Spinal cord (tissue), 9 donors: ENCODE measurements at regions not wholly inside any gene's neighbourhood (a gene's known extent, or its start where the extent isn't known, plus 50 kb on each side); places are given as distances from the start of the nearest gene placed in this dataset.
A peak's percentile ranks its signal among the peaks of the same experiment; 100 is the strongest.

Experiments
- DNase-seq, 6 donors: peaks; one replicate each; pipeline versions ENCODE4 v3.0.0 to v3.0.0-alpha.2; 2013 to 2015; ENCODE audit warnings: low spot score in 6 of 6, low read depth in 4 of 6
- H3K27ac ChIP-seq: one replicate; pipeline ENCODE4 v1.5.1; 2013; ENCODE audit warnings: low read depth, low read length, control low read depth
- H3K27me3 ChIP-seq: one replicate; pipeline ENCODE4 v1.6.1; 2013; ENCODE audit warnings: low read length; ENCODE audit not compliant: control insufficient read depth, insufficient read depth
- H3K36me3 ChIP-seq: one replicate; pipeline ENCODE4 v1.6.1; 2013; ENCODE audit warnings: low read length; ENCODE audit not compliant: control insufficient read depth, insufficient read depth
- H3K4me1 ChIP-seq: one replicate; pipeline ENCODE4 v1.6.1; 2013; ENCODE audit warnings: low read length; ENCODE audit not compliant: control insufficient read depth, insufficient read depth
- H3K4me3 ChIP-seq: one replicate; pipeline ENCODE4 v1.5.1; 2013; ENCODE audit warnings: low read depth, low read length, control low read depth
- H3K9me3 ChIP-seq: one replicate; pipeline ENCODE4 v1.6.1; 2013; ENCODE audit warnings: low read length; ENCODE audit not compliant: control insufficient read depth, insufficient read depth
- WGBS: methylation state at CpG from one replicate; pipeline ENCODE4 v1.1.5; 2013; ENCODE audit warnings: missing lambda C conversion rate; ENCODE audit not compliant: insufficient coverage; 5-methylcytosine and 5-hydroxymethylcytosine counted together
- donor health status: healthy.

DNA sequence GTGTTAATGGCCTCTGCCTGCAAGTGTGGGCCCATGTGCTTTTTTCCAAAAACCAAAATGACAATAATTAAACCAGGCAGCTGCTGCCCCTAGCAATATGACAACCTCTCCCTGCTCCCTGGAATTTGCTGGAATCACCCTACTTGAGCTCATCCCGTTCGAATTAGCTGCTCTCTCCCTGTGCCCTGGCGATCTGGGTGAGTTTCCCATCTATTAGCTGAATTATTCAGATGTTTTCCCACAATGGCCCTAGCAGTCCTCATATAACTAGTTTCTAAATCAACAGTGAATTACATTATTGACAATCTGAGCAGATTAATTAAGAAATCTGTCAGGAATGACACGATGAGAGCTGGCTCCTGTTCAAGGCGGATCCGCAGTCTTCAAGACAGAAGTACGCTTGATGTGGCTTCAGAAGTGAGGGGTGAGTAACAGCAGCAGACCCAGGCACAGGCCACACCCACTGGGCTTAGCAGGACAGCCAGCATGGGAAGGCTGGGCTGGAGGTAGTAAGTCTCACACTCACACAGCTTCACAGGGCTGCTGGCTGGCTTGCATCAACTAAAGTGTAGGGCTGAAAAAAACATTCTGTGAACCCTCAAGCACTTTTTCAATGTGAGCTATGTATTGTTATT lies 366.2 kb upstream of the ID2 start:
- 75% methylated on average over 6 of the region's 7 CpGs for WGBS
- Histone ChIP-seq H3K27ac (no peak overlapping the region), H3K9me3 (no peaks in the 10 kb centered on the region), H3K36me3 (no peaks in the 10 kb centered on the region), H3K27me3 (no peaks in the 10 kb centered on the region), H3K4me1 (no peaks in the 10 kb centered on the region), H3K4me3 (no peak overlapping the region)
- peak in 1 of 6 donors; percentile 32 for DNase-seq

DNA sequence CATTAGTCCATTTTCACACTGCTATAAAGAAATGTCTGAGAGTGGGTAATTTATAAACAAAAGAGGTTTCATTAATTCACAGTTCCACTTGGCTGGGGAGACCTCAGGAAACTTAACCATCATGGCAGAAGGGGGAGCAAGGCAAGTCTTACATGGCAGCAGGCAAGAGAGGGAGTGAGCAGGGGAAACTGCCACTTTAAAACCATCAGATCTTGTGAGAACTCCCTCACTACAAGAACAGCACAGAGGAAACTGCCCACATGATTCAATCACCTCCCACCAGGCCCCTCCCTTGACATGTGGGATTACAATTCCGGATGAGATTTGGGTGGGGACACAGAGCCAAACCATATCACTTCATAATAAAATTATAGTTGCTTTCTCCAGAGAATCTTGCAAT lies 365.5 kb upstream of the ID2 start:
- H3K9me3 ChIP-seq, result no peaks in the 10 kb centered on the region
- DNase-seq, result no peak
- H3K4me3 ChIP-seq, result no peak overlapping the region
- no peaks in the 10 kb centered on the region for H3K4me1 ChIP-seq
- H3K27ac ChIP-seq, result no peak overlapping the region
- no CpG with 5 or more reads among the region's 1 CpG for WGBS
- H3K36me3 ChIP-seq, result no peaks in the 10 kb centered on the region
- H3K27me3 ChIP-seq, result no peaks in the 10 kb centered on the region

DNA sequence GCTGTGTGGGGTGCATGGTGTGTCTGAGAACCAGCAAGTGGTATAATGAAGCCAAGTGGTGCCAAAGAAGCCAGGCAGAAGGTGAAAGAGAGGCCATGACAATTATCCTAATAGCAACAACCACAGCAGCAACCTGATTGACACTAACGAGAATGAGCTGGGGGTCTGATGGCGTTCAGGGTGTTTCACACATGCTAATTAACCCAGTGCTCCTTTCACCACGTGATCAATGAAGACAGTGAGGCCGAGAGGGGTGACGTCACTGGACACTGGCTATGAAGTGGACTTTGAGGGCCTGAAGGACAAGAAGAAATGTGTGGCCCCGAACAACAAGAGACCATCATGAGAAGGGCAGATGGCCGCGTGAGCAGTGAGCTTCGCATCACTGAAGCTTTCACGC lies 364.4 kb upstream of the ID2 start:
- Histone ChIP-seq H3K4me3 (no peak overlapping the region), H3K36me3 (no peaks in the 10 kb centered on the region), H3K4me1 (no peaks in the 10 kb centered on the region), H3K27me3 (no peaks in the 10 kb centered on the region), H3K27ac (no peak overlapping the region), H3K9me3 (no peaks in the 10 kb centered on the region)
- no peak for DNase-seq
- WGBS, result 87% methylated on average over 8 of the region's 10 CpGs

DNA sequence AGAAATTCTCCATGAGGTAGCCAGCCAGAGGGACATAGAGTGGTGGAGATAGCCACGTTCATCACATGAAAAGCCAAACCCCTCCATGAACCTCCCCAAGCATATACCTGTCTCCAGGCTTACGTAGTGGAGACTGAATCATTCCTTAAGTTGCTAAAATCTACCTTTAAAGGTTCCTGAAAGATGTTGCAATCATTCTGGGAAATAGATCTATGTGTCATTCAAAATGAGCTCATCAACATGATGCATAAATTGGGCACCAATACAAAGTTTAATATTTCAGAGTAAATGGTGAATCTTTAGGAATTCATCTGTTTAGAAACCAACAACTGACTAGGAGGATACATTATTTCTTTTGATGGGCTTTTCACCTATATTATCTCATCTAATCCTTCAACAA lies 362.6 kb upstream of the ID2 start:
- no peak for DNase-seq
- Histone ChIP-seq H3K36me3 (no peaks in the 10 kb centered on the region), H3K4me3 (no peak overlapping the region), H3K4me1 (no peaks in the 10 kb centered on the region), H3K27me3 (no peaks in the 10 kb centered on the region), H3K27ac (no peak overlapping the region), H3K9me3 (no peaks in the 10 kb centered on the region)
- WGBS, result no CpG with 5 or more reads among the region's 2 CpGs

DNA sequence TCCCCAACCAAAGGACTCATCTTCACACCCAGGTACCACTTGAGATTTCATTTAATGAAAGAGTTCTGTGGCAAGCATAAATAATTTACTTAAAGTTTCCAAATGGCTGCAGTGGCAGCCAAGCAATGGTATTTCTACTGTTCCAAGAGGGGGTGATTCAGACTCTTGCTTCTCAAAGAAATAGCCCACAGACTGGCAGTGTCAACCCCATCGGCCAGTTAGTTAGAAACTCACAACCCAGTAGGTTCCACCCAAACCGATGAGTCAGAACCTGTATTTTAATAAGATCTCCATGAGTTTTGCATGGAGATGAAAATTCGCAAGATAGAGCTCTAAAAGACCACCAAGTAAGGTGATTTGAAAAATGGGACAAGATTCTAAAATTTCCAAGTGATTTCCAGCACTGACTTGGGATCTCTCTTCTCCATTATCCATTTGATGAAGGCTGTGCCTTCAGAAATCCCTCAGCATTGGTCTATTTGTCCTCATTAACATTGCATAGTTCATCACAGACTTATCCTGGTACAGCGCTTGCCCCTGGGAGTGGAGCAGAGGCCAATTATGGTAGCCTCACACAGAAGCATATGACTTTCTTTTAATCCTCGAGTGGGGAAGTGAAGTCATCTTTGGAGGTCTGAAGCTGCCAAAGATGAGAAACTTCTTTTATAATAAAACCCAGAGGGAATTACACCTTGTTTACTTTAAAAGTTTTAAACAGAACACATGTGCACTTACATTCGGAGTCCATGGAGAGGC lies 361.4 kb upstream of the ID2 start:
- no peak overlapping the region for H3K27ac ChIP-seq
- 83% methylated on average over 1 of the region's 6 CpGs for WGBS
- DNase-seq, result no peak

DNA sequence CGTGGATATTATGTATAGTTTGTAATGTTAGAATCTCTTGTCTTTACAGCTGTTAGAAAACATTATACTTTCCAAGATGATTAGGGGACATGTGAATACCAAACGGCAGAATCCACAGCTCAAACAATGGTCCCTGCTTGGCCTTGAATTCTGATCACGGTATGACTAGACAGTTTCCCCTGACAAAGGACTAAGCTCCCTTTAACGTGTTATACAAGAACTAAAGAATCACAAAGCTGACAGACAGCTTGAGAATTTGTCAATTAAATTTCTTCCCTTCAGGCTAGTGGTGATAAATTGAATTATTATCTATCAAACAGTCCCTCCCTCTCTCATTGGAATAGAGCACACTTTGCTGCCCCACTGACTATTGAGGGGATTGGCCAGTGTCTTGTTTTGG lies 359.2 kb upstream of the ID2 start:
- Histone ChIP-seq H3K4me1 (no peaks in the 10 kb centered on the region), H3K36me3 (no peaks in the 10 kb centered on the region), H3K27ac (no peak overlapping the region), H3K27me3 (no peaks in the 10 kb centered on the region), H3K4me3 (no peak overlapping the region), H3K9me3 (no peaks in the 10 kb centered on the region)
- WGBS, result no CpG with 5 or more reads among the region's 4 CpGs
- DNase-seq, result no peak

More for the DNA sequence above, 361.4 kb upstream of the ID2 start:
- H3K9me3 ChIP-seq, result no peaks in the 10 kb centered on the region
- H3K4me3 ChIP-seq, result no peak overlapping the region
- H3K36me3 ChIP-seq, result no peaks in the 10 kb centered on the region
- H3K4me1 ChIP-seq, result no peaks in the 10 kb centered on the region
- H3K27me3 ChIP-seq, result no peaks in the 10 kb centered on the region

DNA sequence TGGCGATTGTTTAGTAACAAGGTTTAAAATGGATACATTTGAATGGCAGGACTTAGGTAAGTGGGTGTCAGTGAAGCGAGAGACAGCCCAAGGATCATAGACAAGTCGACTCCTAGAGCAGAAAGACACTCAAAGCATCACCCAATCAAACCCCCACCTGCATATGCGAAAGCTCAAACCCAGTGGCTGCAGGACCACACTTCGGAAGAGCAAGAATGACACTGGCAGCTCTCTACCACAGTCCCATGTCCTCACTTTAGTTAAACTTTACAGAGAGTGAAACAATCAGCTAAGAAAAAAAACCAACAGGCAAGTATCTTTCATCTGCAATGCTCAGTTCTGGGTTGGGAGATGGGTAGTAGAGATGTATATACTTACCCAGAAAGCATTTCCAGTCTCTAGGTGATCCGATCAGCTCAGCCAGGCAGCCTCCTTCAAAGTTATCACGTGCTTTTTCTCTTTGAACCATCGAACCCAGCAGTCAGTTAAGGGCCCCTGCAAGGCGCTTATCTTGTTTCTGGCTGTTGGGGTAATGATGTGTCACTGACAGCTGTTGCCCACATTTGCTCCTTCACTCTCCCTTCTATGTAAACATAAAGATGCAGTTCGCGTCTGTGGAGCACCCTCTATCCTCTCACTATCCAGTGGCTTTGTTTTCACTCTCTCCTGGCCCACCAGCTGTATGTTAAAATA lies 357.5 kb upstream of the ID2 start:
- peak in 1 of 6 donors; percentile 75 for DNase-seq
- H3K36me3 ChIP-seq, result no peaks in the 10 kb centered on the region
- WGBS, result 80% methylated on average over 1 of the region's 11 CpGs
- H3K4me1 ChIP-seq, result no peaks in the 10 kb centered on the region
- no peaks in the 10 kb centered on the region for H3K27me3 ChIP-seq
- no peaks in the 10 kb centered on the region for H3K9me3 ChIP-seq
- no peak overlapping the region for H3K27ac ChIP-seq
- no peak overlapping the region for H3K4me3 ChIP-seq

DNA sequence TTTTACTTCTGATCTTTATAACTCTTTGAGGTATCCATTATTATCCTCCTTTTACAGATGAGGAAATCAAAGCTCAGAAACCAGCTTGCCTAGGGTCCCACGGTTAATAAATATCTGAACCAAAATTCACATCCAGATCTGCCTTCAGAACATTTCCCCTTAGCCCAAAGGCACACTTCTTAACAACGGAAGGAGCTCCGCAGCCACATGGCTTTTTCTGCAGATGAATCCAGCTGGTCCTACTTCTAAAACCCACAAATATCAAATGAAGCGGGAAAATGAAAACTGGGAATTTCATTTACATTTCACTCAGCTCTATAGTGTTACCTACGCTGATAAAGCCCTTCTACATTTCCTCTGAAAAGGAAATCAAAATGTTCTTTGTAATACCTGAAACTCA lies 357.0 kb upstream of the ID2 start:
- DNase-seq, result peak in 1 of 6 donors; percentile 38
- Histone ChIP-seq H3K4me1 (no peaks in the 10 kb centered on the region), H3K36me3 (no peaks in the 10 kb centered on the region), H3K9me3 (no peaks in the 10 kb centered on the region), H3K4me3 (no peak overlapping the region), H3K27ac (no peak overlapping the region), H3K27me3 (no peaks in the 10 kb centered on the region)
- 86% methylated on average over 5 of the region's 5 CpGs for WGBS

DNA sequence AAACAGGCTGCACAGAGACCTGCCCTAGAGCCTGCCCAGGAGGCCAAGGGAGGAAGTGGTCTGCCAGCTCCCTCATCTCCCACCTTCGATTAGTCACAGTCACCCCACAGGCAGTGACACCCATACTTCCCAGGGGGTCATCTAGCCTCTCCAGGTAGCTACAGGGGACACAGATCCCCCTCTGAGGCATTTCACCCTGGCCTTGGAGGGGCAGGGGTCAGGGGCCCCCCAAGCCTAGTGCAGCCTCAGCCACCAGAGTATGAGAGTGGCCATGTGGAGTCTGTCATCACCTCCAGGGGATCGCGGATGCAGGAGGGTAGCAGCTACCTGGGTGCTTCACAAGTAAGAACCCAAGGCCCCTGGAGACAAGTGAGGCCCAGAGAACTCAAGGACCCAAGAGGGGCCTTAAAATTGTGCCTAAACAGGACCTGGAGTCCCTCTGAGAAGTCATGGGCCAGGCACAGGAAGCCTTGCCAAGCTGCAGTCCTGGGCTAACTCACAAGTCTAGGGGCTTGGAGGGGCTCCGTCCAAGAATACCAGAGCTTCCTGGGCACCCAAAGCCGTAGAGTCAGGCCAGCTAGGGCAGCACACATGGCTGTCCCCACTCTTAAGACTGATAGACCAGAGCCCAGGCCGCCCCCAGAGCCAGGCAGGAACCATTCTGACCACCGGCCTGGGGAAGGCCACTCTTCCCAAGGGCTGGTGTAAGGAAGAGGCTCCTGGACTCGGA lies 354.3 kb upstream of the ID2 start:
- H3K27ac ChIP-seq, result no peak overlapping the region
- no peaks in the 10 kb centered on the region for H3K4me1 ChIP-seq
- DNase-seq, result no peak
- H3K36me3 ChIP-seq, result no peaks in the 10 kb centered on the region
- H3K27me3 ChIP-seq, result no peaks in the 10 kb centered on the region
- no peak overlapping the region for H3K4me3 ChIP-seq
- H3K9me3 ChIP-seq, result no peaks in the 10 kb centered on the region
- WGBS, result 96% methylated on average over 8 of the region's 8 CpGs
